ENCODE measurements at regions not wholly inside any gene's neighbourhood (a gene's known extent, or its start where the extent isn't known, plus 50 kb on each side); places are given as distances from the start of the nearest gene placed in this dataset.

DNA sequence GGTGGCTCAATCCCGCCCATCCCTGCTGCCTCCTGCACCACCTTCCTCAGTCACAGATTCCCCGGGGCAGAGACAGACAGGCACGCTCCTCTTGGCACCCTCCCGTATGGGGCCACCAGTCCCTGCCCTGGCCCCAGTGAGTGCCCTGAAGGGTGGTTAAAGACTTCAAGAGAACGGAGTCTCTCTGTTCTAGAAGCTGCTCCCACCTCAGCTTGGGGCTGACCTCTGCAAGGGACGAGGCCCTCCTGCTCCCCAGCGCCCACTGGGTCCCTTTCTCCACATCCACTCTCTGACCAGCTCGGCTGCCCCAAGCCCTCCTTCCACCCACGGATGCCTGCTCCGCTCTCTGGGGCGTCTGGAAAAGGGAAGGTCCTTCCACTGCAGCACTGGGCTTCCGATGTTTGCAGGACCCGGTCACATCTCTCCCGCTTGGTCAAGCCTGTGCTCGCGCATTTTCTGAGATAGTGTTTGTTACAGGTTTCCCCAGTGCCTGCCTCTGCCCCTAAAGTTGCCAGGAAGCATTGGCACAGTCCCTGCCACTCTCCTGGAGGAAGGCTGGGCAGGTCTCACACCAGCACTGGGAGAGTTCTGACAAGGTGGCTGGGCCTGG lies 1487.9 kb downstream of the TBC1D22A start:
- Histone ChIP-seq H3K79me2 (ENCODE audit: control insufficient read depth, insufficient read depth, low read length) (no peaks in the 10 kb centered on the region), H3K4me1 (ENCODE audit: control insufficient read depth in 2 of 2, insufficient read depth in 2 of 2, low read length in 2 of 2) (peaks cover 0 to 1% of the 10 kb centered on the region in 2 donors), H3K4me3 (ENCODE audit: control extremely low read depth in 1 of 5, extremely low read depth in 1 of 5, insufficient read depth in 1 of 5, low read depth in 2 of 5, low read length in 4 of 5) (no peak overlapping the region), H3K27ac (ENCODE audit: low read length in 2 of 2) (no peak overlapping the region), H3K27me3 (replicated peaks in 1 of 4; ENCODE audit: control extremely low read depth in 1 of 4, control insufficient read depth in 3 of 4, insufficient read depth in 4 of 4, low read length in 3 of 4) (peaks cover 0 to 33% (median 4%) of the 10 kb centered on the region in 4 experiments), H4K20me1 (ENCODE audit: control insufficient read depth, insufficient read depth, low read length, poor library complexity, severe bottlenecking) (no peaks in the 10 kb centered on the region), H3K4me2 (replicated peaks; ENCODE audit: low read depth, low read length, poor library complexity, severe bottlenecking) (no peak overlapping the region), H3K9me3 (ENCODE audit: control extremely low read depth in 1 of 3, control insufficient read depth in 2 of 3, insufficient read depth in 1 of 3, low read length in 2 of 3) (no peaks in the 10 kb centered on the region), H2AFZ (ENCODE audit: insufficient read depth, low read depth, low read length, poor library complexity, severe bottlenecking) (no peak overlapping the region), H3K9ac (ENCODE audit: low read length) (no peak overlapping the region), H3K36me3 (replicated peaks in 1 of 2; ENCODE audit: control extremely low read depth in 1 of 2, control insufficient read depth in 1 of 2, extremely low read depth in 1 of 2, insufficient read depth in 2 of 2, low read length in 1 of 2) (no peaks in the 10 kb centered on the region)
- ChIA-PET CTCF (no interaction called here), POLR2A (no interaction called here)
- H3K4me1 Mint-ChIP-seq, result no peaks in the 10 kb centered on the region
- 79% methylated on average over 16 of the region's 16 CpGs for WGBS (ENCODE audit: insufficient coverage)
- no peak for TF ChIP-seq EZH2 (IDR thresholded peaks at IDR 0.05; ENCODE audit: borderline replicate concordance, insufficient read depth, low read depth, low read length, poor library complexity, severe bottlenecking)
- TF ChIP-seq, protein P1, sequence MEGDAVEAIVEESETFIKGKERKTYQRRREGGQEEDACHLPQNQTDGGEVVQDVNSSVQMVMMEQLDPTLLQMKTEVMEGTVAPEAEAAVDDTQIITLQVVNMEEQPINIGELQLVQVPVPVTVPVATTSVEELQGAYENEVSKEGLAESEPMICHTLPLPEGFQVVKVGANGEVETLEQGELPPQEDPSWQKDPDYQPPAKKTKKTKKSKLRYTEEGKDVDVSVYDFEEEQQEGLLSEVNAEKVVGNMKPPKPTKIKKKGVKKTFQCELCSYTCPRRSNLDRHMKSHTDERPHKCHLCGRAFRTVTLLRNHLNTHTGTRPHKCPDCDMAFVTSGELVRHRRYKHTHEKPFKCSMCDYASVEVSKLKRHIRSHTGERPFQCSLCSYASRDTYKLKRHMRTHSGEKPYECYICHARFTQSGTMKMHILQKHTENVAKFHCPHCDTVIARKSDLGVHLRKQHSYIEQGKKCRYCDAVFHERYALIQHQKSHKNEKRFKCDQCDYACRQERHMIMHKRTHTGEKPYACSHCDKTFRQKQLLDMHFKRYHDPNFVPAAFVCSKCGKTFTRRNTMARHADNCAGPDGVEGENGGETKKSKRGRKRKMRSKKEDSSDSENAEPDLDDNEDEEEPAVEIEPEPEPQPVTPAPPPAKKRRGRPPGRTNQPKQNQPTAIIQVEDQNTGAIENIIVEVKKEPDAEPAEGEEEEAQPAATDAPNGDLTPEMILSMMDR (IDR thresholded peaks at IDR 0.05), result no peak
- ATAC-seq (ENCODE audit: low read depth), result no peak
- H3K27ac Mint-ChIP-seq, result no peak overlapping the region
- no peaks in the 10 kb centered on the region for H3K9me3 Mint-ChIP-seq (ENCODE audit: insufficient read depth)
- no peak overlapping the region for H3K4me3 Mint-ChIP-seq
- DNase-seq, result no peak
- peaks cover 50% of the 10 kb centered on the region for H3K27me3 Mint-ChIP-seq
- intact Hi-C loops (cut with micrococcal nuclease), result no loop called here

GRCh38 chr22:48249713-48250268 lies 1487.3 kb downstream of the TBC1D22A start:
- intact Hi-C loops (cut with micrococcal nuclease), result no loop called here

More at GRCh38 chr22:48249713-48250268, 1487.3 kb downstream of the TBC1D22A start:
- Histone ChIP-seq H3K9me3 (ENCODE audit: control extremely low read depth in 1 of 3, control insufficient read depth in 2 of 3, insufficient read depth in 1 of 3, low read length in 2 of 3) (no peaks in the 10 kb centered on the region), H3K36me3 (replicated peaks in 1 of 2; ENCODE audit: control extremely low read depth in 1 of 2, control insufficient read depth in 1 of 2, extremely low read depth in 1 of 2, insufficient read depth in 2 of 2, low read length in 1 of 2) (no peaks in the 10 kb centered on the region), H4K20me1 (ENCODE audit: control insufficient read depth, insufficient read depth, low read length, poor library complexity, severe bottlenecking) (no peaks in the 10 kb centered on the region), H3K79me2 (ENCODE audit: control insufficient read depth, insufficient read depth, low read length) (no peaks in the 10 kb centered on the region), H3K27ac (ENCODE audit: low read length in 2 of 2) (no peak overlapping the region), H3K27me3 (replicated peaks in 1 of 4; ENCODE audit: control extremely low read depth in 1 of 4, control insufficient read depth in 3 of 4, insufficient read depth in 4 of 4, low read length in 3 of 4) (peaks cover 0 to 32% (median 6%) of the 10 kb centered on the region in 4 experiments), H2AFZ (ENCODE audit: insufficient read depth, low read depth, low read length, poor library complexity, severe bottlenecking) (no peak overlapping the region), H3K9ac (ENCODE audit: low read length) (no peak overlapping the region), H3K4me3 (ENCODE audit: control extremely low read depth in 1 of 5, extremely low read depth in 1 of 5, insufficient read depth in 1 of 5, low read depth in 2 of 5, low read length in 4 of 5) (no peak overlapping the region), H3K4me2 (replicated peaks; ENCODE audit: low read depth, low read length, poor library complexity, severe bottlenecking) (no peak overlapping the region), H3K4me1 (ENCODE audit: control insufficient read depth in 2 of 2, insufficient read depth in 2 of 2, low read length in 2 of 2) (peaks cover 0 to 7% of the 10 kb centered on the region in 2 donors)
- Mint-ChIP-seq H3K9me3 (ENCODE audit: insufficient read depth) (no peaks in the 10 kb centered on the region), H3K27me3 (peaks cover 47% of the 10 kb centered on the region), H3K4me3 (no peak overlapping the region), H3K4me1 (peaks cover 2% of the 10 kb centered on the region), H3K27ac (no peak overlapping the region)
- DNase-seq (no peak), ATAC-seq (ENCODE audit: low read depth) (no peak)
- CTCF ChIA-PET, result no interaction called here
- POLR2A ChIA-PET, result no interaction called here
- 74% methylated on average over 5 of the region's 7 CpGs for WGBS (ENCODE audit: insufficient coverage)
- no peak for TF ChIP-seq EZH2 (IDR thresholded peaks at IDR 0.05; ENCODE audit: borderline replicate concordance, insufficient read depth, low read depth, low read length, poor library complexity, severe bottlenecking)
- TF ChIP-seq, protein P1 (IDR thresholded peaks at IDR 0.05), result no peak
